Fibroblast of pulmonary artery (primary cell): ENCODE measurements at regions not wholly inside any gene's neighbourhood (a gene's known extent, or its start where the extent isn't known, plus 50 kb on each side); places are given as distances from the start of the nearest gene placed in this dataset.

ENCODE experiments used
- DNase-seq: peaks from one replicate; pipeline ENCODE4 v3.0.0-alpha.2; 2010; ENCODE audit warnings: low read depth
- H3K4me3 ChIP-seq: replicated peaks from 2 replicates; pipeline ENCODE4 v1.5.1; 2011; ENCODE audit warnings: low read depth, mild to moderate bottlenecking, control low read depth, low read length, moderate library complexity
- TF ChIP-seq, protein P1 (sequence below): IDR thresholded peaks from 2 replicates; pipeline ENCODE4 v1.5.1; 2011; ENCODE audit warnings: mild to moderate bottlenecking, control low read depth, low read length, inconsistent platforms; ENCODE audit errors: missing control alignments

GRCh38 chr1:98454666-98455065, 206.9 kb upstream of the SNX7 start:
- no peak for DNase-seq
- TF ChIP-seq, protein P1, sequence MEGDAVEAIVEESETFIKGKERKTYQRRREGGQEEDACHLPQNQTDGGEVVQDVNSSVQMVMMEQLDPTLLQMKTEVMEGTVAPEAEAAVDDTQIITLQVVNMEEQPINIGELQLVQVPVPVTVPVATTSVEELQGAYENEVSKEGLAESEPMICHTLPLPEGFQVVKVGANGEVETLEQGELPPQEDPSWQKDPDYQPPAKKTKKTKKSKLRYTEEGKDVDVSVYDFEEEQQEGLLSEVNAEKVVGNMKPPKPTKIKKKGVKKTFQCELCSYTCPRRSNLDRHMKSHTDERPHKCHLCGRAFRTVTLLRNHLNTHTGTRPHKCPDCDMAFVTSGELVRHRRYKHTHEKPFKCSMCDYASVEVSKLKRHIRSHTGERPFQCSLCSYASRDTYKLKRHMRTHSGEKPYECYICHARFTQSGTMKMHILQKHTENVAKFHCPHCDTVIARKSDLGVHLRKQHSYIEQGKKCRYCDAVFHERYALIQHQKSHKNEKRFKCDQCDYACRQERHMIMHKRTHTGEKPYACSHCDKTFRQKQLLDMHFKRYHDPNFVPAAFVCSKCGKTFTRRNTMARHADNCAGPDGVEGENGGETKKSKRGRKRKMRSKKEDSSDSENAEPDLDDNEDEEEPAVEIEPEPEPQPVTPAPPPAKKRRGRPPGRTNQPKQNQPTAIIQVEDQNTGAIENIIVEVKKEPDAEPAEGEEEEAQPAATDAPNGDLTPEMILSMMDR: no peak
- no peak overlapping the region for H3K4me3 ChIP-seq

- TF ChIP-seq, protein P1: no peak
- H3K4me3 ChIP-seq: no peak overlapping the region
- DNase-seq: no peak
Observed at GRCh38 chr1:98453066-98453465, 208.5 kb upstream of the SNX7 start.

DNA sequence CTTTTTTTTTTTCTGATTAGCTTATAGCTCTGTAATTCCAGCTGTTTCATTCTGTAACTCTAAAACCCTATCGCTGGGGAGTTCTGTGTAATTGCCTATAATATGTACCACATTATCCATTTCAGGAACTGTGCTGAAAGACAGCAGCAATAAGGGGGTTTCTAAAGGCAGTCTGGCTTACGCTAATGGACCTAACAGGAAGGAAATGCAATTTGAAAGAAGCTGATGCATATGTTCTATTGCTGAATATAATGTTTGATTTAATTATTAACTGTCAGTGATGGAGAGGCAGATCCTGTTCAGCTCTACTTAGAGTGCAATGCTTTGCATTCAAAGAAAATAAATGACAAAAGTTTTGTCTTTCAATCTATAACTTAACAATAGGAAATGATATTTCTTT, 209.4 kb upstream of the SNX7 start:
- peak; percentile 21 for DNase-seq
- TF ChIP-seq, protein P1: no peak
- no peak overlapping the region for H3K4me3 ChIP-seq

DNA sequence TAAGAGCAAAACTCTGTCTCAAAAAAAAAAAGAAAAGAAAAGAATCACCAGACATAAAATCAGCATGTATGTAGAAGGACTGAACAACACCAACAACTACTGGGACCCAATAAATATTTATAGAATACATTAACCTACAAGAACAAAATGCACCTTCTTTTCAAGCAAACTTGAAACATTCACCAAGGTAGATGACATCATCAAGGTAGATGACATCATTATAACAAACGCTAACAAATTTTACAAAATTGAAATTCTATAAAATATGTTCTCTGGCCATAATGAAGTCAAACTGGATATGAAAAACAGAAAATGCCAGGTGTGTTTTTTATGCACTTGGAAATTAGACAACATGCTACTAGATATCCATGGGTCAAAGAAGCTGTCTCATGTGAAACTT, 220.2 kb upstream of the SNX7 start:
- H3K4me3 ChIP-seq: no peak overlapping the region
- TF ChIP-seq, protein P1: no peak
- DNase-seq: no peak

- TF ChIP-seq, protein P1: no peak
- H3K4me3 ChIP-seq: no peak overlapping the region
- no peak for DNase-seq
Observed at GRCh38 chr1:98439471-98439870, 222.1 kb upstream of the SNX7 start.

GRCh38 chr1:98437540-98437939, 224.0 kb upstream of the SNX7 start:
- TF ChIP-seq, protein P1: no peak
- H3K4me3 ChIP-seq: no peak overlapping the region
- DNase-seq: no peak

GRCh38 chr1:98437011-98437410, 224.5 kb upstream of the SNX7 start:
- H3K4me3 ChIP-seq: no peak overlapping the region
- no peak for DNase-seq
- TF ChIP-seq, protein P1: no peak
